ENCODE measurements at regions not wholly inside any gene's neighbourhood (a gene's known extent, or its start where the extent isn't known, plus 50 kb on each side); places are given as distances from the start of the nearest gene placed in this dataset.

- intact Hi-C loops (cut with micrococcal nuclease; ENCODE audit: unreplicated experiment): no loop called here
- POLR2A ChIA-PET (ENCODE audit: unreplicated experiment): interaction anchor here (0.6 kb wide), 1 partner anchor 871 kb away, joined by 4 read pairs; no protein-coding TSS in a partner anchor
- no TSS peak for BruUV-seq (replicated peaks)
These were observed 178.5 kb upstream of the ZBED5 start for GRCh38 chr11:11036185-11036847.

GRCh38 chr11:11035331-11035730, 177.5 kb upstream of the ZBED5 start:
- TF ChIP-seq CTCF (conservative IDR thresholded peaks at IDR 0.05): no peak
- no peak for TF ChIP-seq EZH2 (IDR thresholded peaks at IDR 0.05; ENCODE audit: low read depth)
- Histone ChIP-seq H3K4me2 (no peak overlapping the region), H3K27ac (no peak overlapping the region), H3K4me3 (no peak overlapping the region), H3K27me3 (ENCODE audit: insufficient read depth, low read depth) (peaks cover 12% of the 10 kb centered on the region), H3K4me1 (replicated peaks; ENCODE audit: insufficient read depth) (no peaks in the 10 kb centered on the region), H4K20me1 (ENCODE audit: insufficient read depth) (no peaks in the 10 kb centered on the region), H2AFZ (no peak overlapping the region), H3K9me3 (ENCODE audit: insufficient read depth, low read depth) (no peaks in the 10 kb centered on the region), H3K9me2 (ENCODE audit: insufficient read depth) (no peaks in the 10 kb centered on the region), H3F3A (ENCODE audit: insufficient read depth, low read depth) (no peaks in the 10 kb centered on the region), H3K79me2 (ENCODE audit: low read depth) (no peaks in the 10 kb centered on the region), H3K36me3 (ENCODE audit: low read depth) (no peaks in the 10 kb centered on the region)
- ChIA-PET POLR2A (ENCODE audit: unreplicated experiment) (interaction anchor here (0.6 kb wide), 1 partner anchor 872 kb away, joined by 4 read pairs; no protein-coding TSS in a partner anchor), CTCF (no interaction called here)
- DNase-seq: no peak
- intact Hi-C loops (cut with micrococcal nuclease; ENCODE audit: unreplicated experiment): no loop called here
- BruUV-seq (replicated peaks): no TSS peak

More at GRCh38 chr11:11036185-11036847, 178.5 kb upstream of the ZBED5 start:
- H3K4me1 ChIP-seq (replicated peaks; ENCODE audit: insufficient read depth): no peaks in the 10 kb centered on the region
- H3K9me3 ChIP-seq (ENCODE audit: insufficient read depth, low read depth): no peaks in the 10 kb centered on the region
- TF ChIP-seq EZH2 (IDR thresholded peaks at IDR 0.05; ENCODE audit: low read depth) (no peak), CTCF (conservative IDR thresholded peaks at IDR 0.05) (no peak)
- no peak overlapping the region for H3K4me2 ChIP-seq
- no peak overlapping the region for H3K27ac ChIP-seq
- CTCF ChIA-PET: interaction anchor here (0.5 kb wide), 1 partner anchor 204 kb away, joined by 9 read pairs; no protein-coding TSS in a partner anchor
- H3K9me2 ChIP-seq (ENCODE audit: insufficient read depth): no peaks in the 10 kb centered on the region
- peaks cover 10% of the 10 kb centered on the region for H3K27me3 ChIP-seq (ENCODE audit: insufficient read depth, low read depth)
- H4K20me1 ChIP-seq (ENCODE audit: insufficient read depth): no peaks in the 10 kb centered on the region
- no peak overlapping the region for H3K4me3 ChIP-seq
- no peak overlapping the region for H2AFZ ChIP-seq
- H3K36me3 ChIP-seq (ENCODE audit: low read depth): no peaks in the 10 kb centered on the region
- H3F3A ChIP-seq (ENCODE audit: insufficient read depth, low read depth): no peaks in the 10 kb centered on the region
- no peak for DNase-seq
- no peaks in the 10 kb centered on the region for H3K79me2 ChIP-seq (ENCODE audit: low read depth)

GRCh38 chr11:11034476-11034875, 176.6 kb upstream of the ZBED5 start:
- Histone ChIP-seq H3K27ac (no peak overlapping the region), H3K36me3 (ENCODE audit: low read depth) (no peaks in the 10 kb centered on the region), H3K4me3 (no peak overlapping the region), H2AFZ (no peak overlapping the region), H3K79me2 (ENCODE audit: low read depth) (no peaks in the 10 kb centered on the region), H3K9me3 (ENCODE audit: insufficient read depth, low read depth) (no peaks in the 10 kb centered on the region), H3F3A (ENCODE audit: insufficient read depth, low read depth) (no peaks in the 10 kb centered on the region), H3K27me3 (ENCODE audit: insufficient read depth, low read depth) (peaks cover 12% of the 10 kb centered on the region; the same call in 1 of the 2 replicates), H4K20me1 (ENCODE audit: insufficient read depth) (no peaks in the 10 kb centered on the region), H3K9me2 (ENCODE audit: insufficient read depth) (no peaks in the 10 kb centered on the region), H3K4me1 (replicated peaks; ENCODE audit: insufficient read depth) (no peaks in the 10 kb centered on the region), H3K4me2 (no peak overlapping the region)
- no TSS peak for BruUV-seq (replicated peaks)
- TF ChIP-seq CTCF (conservative IDR thresholded peaks at IDR 0.05) (no peak), EZH2 (IDR thresholded peaks at IDR 0.05; ENCODE audit: low read depth) (no peak)
- POLR2A ChIA-PET (ENCODE audit: unreplicated experiment): no interaction called here
- CTCF ChIA-PET: interaction anchor here (0.7 kb wide), 1 partner anchor 843 kb away, joined by 12 read pairs; no protein-coding TSS in a partner anchor
- no peak for DNase-seq
- intact Hi-C loops (cut with micrococcal nuclease; ENCODE audit: unreplicated experiment): no loop called here
